C4-2B (cell line): ENCODE measurements at regions not wholly inside any gene's neighbourhood (a gene's known extent, or its start where the extent isn't known, plus 50 kb on each side); places are given as distances from the start of the nearest gene placed in this dataset.

Experiments
- ZFX ChIP-seq: fragments of 450-650 bp; IDR thresholded peaks from 2 replicates; pipeline ENCODE4 v1.6.1; 2017
- TF ChIP-seq, protein P1 (sequence below): fragments of 450-650 bp; conservative IDR thresholded peaks from 2 replicates; pipeline ENCODE4 v1.5.1; 2017; ENCODE audit warnings: mild to moderate bottlenecking

- TF ChIP-seq, protein P1, sequence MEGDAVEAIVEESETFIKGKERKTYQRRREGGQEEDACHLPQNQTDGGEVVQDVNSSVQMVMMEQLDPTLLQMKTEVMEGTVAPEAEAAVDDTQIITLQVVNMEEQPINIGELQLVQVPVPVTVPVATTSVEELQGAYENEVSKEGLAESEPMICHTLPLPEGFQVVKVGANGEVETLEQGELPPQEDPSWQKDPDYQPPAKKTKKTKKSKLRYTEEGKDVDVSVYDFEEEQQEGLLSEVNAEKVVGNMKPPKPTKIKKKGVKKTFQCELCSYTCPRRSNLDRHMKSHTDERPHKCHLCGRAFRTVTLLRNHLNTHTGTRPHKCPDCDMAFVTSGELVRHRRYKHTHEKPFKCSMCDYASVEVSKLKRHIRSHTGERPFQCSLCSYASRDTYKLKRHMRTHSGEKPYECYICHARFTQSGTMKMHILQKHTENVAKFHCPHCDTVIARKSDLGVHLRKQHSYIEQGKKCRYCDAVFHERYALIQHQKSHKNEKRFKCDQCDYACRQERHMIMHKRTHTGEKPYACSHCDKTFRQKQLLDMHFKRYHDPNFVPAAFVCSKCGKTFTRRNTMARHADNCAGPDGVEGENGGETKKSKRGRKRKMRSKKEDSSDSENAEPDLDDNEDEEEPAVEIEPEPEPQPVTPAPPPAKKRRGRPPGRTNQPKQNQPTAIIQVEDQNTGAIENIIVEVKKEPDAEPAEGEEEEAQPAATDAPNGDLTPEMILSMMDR = no peak
- TF ChIP-seq ZFX = no peak
Observed at GRCh38 chr16:66002601-66003000, 363.9 kb upstream of the CDH5 start.
